ENCODE measurements at regions not wholly inside any gene's neighbourhood (a gene's known extent, or its start where the extent isn't known, plus 50 kb on each side); places are given as distances from the start of the nearest gene placed in this dataset.
A peak's percentile ranks its signal among the peaks of the same experiment; 100 is the strongest.

DNA sequence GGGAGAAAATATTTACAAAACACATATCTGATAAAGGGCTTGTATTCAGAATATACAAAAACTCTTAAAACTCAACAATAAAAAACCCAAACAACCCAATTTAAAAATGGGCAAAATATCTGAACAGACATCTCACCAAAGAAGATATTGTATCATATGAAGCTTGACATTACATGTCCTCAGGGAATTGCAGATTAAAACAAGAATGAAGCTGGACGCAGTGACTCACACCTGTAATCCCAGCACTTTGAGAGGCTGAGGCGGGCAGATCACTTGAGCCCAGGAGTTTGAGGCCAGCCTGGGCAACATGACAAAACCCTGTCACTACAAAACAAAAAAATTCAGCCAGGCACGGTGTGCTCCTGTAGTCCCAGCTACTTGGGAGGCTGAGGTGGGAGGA, 135.4 kb upstream of the AKIRIN2 start:
- Histone ChIP-seq H3K4me1 (peaks cover 0 to 5% (median 1%) of the 10 kb centered on the region in 6 donors), H3K27ac (no peak overlapping the region), H3K9me3 (peaks cover 0 to 12% (median 8%) of the 10 kb centered on the region in 8 donors), H3K4me3 (no peak overlapping the region), H3K27me3 (replicated peaks in 1 of 7) (no peaks in the 10 kb centered on the region), H3K36me3 (no peaks in the 10 kb centered on the region)
- WGBS, 5 donors: 78 to 94% (median 91%) methylated on average over 3 of the region's 3 CpGs
- intact Hi-C loops (cut with DNase I; ENCODE audit: low total_unique reads): no loop called here
- no peak for DNase-seq
- no peak for TF ChIP-seq POLR2A (IDR thresholded peaks at IDR 0.05)
- TF ChIP-seq, protein P1, sequence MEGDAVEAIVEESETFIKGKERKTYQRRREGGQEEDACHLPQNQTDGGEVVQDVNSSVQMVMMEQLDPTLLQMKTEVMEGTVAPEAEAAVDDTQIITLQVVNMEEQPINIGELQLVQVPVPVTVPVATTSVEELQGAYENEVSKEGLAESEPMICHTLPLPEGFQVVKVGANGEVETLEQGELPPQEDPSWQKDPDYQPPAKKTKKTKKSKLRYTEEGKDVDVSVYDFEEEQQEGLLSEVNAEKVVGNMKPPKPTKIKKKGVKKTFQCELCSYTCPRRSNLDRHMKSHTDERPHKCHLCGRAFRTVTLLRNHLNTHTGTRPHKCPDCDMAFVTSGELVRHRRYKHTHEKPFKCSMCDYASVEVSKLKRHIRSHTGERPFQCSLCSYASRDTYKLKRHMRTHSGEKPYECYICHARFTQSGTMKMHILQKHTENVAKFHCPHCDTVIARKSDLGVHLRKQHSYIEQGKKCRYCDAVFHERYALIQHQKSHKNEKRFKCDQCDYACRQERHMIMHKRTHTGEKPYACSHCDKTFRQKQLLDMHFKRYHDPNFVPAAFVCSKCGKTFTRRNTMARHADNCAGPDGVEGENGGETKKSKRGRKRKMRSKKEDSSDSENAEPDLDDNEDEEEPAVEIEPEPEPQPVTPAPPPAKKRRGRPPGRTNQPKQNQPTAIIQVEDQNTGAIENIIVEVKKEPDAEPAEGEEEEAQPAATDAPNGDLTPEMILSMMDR (IDR thresholded peaks at IDR 0.05 in 8 of 11, conservative IDR thresholded peaks at IDR 0.05 in 3 of 11): no peak
- TF ChIP-seq POLR2AphosphoS5 (IDR thresholded peaks at IDR 0.05): no peak

- intact Hi-C loops (cut with DNase I; ENCODE audit: low total_unique reads): no loop called here
- peaks cover 0 to 23% (median 5%) of the 10 kb centered on the region in 6 donors for H3K4me1 ChIP-seq
- peaks cover 0 to under 1% (median 0%) of the 10 kb centered on the region in 8 donors for H3K9me3 ChIP-seq
- peak overlapping the region; percentile 3 to 62 (median 24) for H3K4me3 ChIP-seq
- H3K27ac ChIP-seq: peak overlapping the region; percentile 20 to 84 (median 76)
- no peak for TF ChIP-seq POLR2A (IDR thresholded peaks at IDR 0.05)
- TF ChIP-seq, protein P1 (IDR thresholded peaks at IDR 0.05 in 8 of 11, conservative IDR thresholded peaks at IDR 0.05 in 3 of 11): peak in 9 of 11 experiments; percentile 24 to 63 (median 54)
- no peak for DNase-seq
- no peaks in the 10 kb centered on the region for H3K36me3 ChIP-seq
- no peaks in the 10 kb centered on the region for H3K27me3 ChIP-seq (replicated peaks in 1 of 7)
- 0 to 3% (median 1%) methylated on average over 6 of the region's 6 CpGs for WGBS, 5 donors
Measured at GRCh38 chr6:87832025-87832825, 130.2 kb upstream of the AKIRIN2 start.

DNA sequence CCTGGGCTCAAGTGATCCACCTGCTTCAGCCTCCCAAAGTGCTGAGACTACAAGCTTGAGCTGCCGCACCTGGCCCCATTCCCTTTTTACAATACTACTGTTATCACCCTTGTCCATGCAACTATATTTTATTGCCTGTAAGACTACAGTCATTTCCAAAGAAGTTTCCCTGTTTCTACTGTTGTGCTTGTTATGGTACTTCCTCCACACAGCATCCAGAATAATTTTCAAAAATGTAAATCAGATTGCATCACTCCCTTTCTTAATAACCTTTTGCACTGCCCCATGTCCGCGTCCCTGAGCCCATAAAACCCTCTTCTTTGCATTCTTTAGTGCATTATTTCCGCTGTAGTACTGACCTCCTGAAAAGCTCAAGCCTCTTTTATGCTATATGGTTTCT, 128.9 kb upstream of the AKIRIN2 start:
- Histone ChIP-seq H3K27ac (peak overlapping the region in 2 of 8 donors; percentile 16 to 54), H3K4me3 (no peak overlapping the region), H3K36me3 (no peaks in the 10 kb centered on the region), H3K9me3 (no peaks in the 10 kb centered on the region), H3K4me1 (peaks cover 0 to 28% (median 8%) of the 10 kb centered on the region in 6 donors), H3K27me3 (replicated peaks in 1 of 7) (no peaks in the 10 kb centered on the region)
- DNase-seq: no peak
- intact Hi-C loops (cut with DNase I; ENCODE audit: low total_unique reads): no loop called here
- no peak for TF ChIP-seq POLR2A (IDR thresholded peaks at IDR 0.05)
- TF ChIP-seq POLR2AphosphoS5 (IDR thresholded peaks at IDR 0.05): no peak
- TF ChIP-seq, protein P1 (IDR thresholded peaks at IDR 0.05 in 8 of 11, conservative IDR thresholded peaks at IDR 0.05 in 3 of 11): no peak
- WGBS, 5 donors: 72 to 83% (median 80%) methylated on average over 4 of the region's 4 CpGs

DNA sequence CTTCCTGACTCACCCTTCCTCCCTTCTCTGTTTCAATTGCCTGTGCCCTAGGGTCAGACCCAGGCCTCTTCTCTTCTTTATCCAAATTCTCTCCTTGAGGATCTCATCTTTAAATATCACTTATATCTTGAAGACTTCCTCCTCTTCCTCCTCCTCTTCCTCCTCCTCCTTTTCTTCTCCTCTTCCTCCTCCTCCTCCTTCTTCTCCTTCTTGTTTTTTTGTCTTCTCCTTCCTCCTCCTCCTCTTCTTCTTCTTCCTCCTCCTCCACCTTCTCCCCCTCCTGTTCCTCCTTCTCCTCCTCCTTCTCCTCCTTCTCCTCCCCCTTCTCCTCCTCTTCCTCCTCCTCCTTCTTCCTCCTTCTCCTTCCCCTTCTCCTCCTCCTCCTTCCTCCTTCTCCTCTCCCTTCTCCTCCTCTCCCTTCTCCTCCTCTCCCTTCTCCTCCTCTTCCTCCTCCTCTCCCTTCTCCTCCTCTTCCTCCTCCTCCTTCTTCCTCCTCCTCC, 127.6 kb upstream of the AKIRIN2 start:
- TF ChIP-seq, protein P1 (IDR thresholded peaks at IDR 0.05 in 8 of 11, conservative IDR thresholded peaks at IDR 0.05 in 3 of 11): no peak
- TF ChIP-seq POLR2A (IDR thresholded peaks at IDR 0.05) (no peak), POLR2AphosphoS5 (IDR thresholded peaks at IDR 0.05) (no peak)
- intact Hi-C loops (cut with DNase I; ENCODE audit: low total_unique reads): no loop called here
- DNase-seq: no peak
- Histone ChIP-seq H3K9me3 (no peaks in the 10 kb centered on the region), H3K27me3 (replicated peaks in 1 of 7) (no peaks in the 10 kb centered on the region), H3K36me3 (no peaks in the 10 kb centered on the region), H3K4me3 (no peak overlapping the region), H3K27ac (peak overlapping the region in 1 of 8 donors; percentile 54), H3K4me1 (peaks cover 4 to 41% (median 16%) of the 10 kb centered on the region in 6 donors)
